Stimulated activated CD4-positive, alpha-beta T cell treated with anti-CD3 and anti-CD28 coated beads, TNF-alpha, amount 100 ng/mL, for 4 hours (primary cell): ENCODE measurements at regions not wholly inside any gene's neighbourhood (a gene's known extent, or its start where the extent isn't known, plus 50 kb on each side); places are given as distances from the start of the nearest gene placed in this dataset.
"Not testable (repeated sequence)": the region's sequence is repeated elsewhere in the genome, so short reads cannot be mapped to it uniquely, and the experiment has no call there.

Experiments used
- DNase-seq, 3 experiments: peaks; one replicate each; pipeline ENCODE4 v3.0.0-alpha.2; 2020; ENCODE audit warnings: low read depth in 3 of 3

DNA sequence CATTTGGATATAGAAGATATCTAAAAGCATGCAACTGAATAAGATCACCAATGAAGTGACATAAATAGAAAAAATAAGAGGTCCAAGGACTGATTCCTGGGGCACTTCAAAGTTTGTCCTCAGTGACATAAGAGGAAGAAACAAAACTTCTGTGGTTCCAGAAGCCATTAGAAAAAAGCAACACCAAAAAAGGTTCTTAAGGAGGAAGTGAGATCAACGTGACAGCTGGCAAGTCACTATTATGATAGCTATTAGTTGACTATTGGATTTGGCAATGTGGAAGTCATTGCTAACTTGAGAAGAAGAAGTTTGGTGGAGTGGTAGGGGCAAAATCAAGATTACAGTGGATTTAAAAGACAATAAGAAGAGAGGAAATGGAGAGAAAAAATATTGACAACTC is 1098.3 kb downstream of the NAALADL2 start:
- no peak for DNase-seq

DNA sequence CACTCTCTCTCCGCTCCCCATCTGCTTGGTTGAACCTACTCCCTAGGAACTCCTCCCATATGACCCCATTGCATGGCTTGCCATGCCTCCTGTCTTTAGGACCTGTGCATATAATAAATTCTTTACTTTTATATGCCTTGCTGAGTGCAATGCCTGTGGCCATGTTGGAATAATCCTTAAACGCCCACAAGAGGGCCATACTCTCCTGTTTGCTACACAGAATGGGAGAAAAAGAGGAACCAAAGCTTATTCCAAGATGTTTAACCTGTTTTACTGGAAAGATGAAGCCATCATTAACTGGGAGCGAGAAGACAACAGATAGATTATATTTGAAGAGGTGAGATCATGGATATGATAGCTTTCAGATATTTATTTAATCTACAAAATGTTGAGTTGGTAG is 1097.8 kb downstream of the NAALADL2 start:
- DNase-seq: no peak

DNA sequence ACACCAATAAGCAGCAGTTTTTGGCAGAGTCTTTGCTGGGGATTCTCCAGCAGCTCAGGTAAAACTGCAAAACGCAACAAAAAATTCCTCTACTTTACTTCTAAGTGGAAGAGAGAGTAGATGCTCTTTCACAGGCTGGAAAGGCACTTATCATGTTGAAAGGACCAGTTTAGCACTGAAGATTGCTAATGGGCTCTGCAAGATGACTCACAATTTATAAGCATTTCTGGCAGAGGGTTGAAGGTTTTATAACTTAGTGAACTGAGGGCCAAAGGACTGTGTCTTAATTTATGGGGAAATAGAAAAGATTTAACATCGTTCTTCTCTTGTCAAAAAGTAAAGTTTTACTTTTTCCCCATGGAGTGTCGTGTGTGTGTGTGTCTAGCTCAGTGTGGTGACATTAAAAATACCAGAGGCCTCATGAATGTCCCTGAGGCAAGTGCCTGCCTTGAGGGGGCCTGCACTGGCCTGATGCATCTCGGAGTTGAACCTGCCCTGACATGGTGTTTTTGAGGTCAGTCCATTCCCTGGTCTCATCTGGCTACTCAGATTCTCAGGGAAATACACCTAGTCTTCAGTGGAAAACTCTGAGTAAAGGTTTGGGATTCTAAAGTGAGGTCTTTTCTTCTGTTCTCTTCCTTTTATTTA is 1092.0 kb downstream of the NAALADL2 start:
- no peak for DNase-seq

DNA sequence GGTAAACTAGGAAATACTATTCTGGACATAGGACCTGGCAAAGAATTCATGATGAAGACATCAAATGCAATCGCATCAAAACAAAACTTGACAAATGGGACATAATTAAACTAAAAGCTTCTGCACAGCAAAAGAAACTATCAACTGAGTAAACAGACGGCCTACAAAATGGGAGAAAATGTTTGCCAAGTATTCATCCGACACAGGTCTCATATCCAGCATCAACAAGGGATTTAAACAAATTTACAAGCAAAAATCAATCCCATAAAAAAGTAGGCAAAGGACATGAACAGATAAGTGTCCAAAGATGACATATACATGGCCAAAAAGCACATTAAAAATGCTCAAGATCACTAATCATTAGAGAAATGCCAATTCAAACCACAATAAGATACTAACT is 1088.9 kb downstream of the NAALADL2 start:
- no peak for DNase-seq

DNA sequence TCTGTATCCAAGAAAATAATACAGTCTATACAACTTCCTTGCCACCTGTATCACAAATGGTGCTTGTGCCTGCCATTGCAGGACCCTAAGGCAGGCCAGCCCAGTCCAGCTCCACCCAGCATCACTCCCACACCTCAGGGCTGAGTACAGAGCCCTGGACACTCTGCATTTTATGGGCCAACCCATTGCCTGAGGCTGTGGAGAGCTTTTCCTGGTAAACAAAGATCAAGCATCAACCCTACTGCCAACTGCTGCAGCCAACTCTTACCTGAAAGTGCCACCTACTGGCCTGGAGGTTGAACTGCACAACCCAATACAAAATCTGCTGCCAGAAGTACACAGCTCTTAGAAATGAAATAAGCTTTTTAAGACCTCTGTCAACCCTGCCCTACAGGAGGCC is 1082.2 kb downstream of the NAALADL2 start:
- no peak for DNase-seq

DNA sequence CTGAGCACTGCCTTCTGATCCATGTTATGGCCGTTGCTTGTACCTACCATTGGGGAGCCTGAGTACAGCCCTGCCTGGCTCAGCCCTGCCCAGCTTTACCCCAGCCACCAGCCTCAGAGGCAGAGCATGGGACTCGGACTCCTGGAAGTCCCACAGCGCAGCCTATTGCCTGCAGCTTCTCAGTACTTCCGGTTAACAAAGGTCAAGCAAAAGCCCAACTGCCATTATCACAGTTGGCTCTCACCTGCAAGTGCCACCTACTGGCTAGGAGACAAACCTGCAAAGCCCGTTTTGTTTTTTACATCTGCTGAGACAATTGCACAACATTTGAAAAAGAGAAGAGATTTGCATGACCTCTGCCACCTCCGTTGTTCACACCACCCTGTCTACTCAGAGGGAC is 1081.7 kb downstream of the NAALADL2 start:
- no peak for DNase-seq

DNA sequence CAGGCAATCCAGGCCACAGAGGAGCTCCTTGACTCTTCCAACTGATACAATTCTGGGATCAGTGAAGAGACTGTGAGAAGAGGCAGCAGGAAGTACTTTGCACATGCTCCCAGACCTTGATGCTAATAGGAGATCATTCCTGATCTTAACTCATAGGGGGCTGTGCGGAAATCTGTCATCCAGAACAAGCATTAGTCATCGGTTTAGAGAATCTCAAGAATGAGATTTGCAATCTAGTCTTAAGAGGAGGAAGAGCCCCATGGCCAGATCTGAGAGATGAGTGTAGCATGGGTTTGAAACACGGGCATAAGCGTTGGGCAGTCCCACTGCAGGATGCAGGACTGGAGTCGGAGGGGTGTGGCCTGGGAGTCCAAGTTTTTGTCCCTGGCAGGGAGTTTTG is 1081.1 kb downstream of the NAALADL2 start:
- DNase-seq: no peak

DNA sequence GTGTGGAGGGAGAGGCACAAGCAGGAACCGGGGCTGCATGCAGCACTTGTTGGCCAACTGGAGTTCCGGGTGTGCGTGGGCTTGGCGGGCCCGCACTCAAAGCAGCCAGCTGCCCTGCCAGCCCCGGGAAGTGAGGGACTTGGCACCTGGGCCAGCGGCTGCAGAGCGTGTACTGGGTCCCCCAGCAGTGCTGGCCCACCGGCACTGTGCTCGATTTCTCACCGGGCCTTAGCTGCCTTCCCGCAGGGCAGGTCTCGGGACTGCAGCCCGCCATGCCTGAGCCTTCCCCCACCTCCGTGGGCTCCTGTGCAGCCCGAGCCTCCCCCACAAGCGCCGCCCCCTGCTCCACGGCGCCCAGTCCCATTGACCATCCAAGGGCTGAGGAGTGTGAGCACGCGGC is 1078.2 kb downstream of the NAALADL2 start:
- DNase-seq: not testable (repeated sequence)

DNA sequence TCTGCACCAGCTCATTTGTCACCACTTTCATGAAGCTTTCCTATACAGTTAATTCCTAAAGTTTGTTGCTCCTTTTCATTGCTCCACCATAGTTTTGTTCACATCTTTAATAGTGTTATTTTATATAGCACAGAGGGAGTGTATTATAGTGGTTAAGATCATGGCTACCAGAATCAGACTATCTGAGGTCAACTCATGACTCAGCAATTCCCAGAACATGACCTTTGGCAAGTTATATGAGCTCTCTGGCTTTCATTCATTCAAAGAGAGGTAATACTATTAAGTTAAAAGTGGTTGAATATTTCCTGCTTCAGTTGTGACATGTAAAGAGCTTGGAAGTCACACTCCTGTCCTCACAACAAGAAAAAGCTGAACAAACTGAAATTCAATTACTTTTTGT is 1073.5 kb downstream of the NAALADL2 start:
- no peak for DNase-seq

DNA sequence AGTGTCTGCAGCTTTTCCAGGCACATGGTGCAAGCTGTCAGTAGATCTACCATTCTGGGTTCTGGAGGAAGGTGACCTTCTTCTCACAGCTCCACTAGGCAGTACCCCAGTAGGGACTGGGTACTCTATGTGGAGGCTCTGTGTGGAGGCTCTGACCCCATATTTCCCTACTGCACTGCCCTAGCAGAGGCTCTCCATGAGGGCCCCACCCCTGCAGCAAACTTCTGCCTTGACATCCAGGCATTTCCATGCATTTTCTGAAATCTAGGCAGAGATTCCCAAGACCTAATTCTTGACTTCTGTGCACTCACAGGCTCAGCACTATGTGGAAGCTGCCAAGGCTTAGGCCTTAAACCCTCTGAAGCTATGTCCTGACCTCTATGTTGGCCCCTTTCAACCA is 1060.0 kb downstream of the NAALADL2 start:
- no peak for DNase-seq

DNA sequence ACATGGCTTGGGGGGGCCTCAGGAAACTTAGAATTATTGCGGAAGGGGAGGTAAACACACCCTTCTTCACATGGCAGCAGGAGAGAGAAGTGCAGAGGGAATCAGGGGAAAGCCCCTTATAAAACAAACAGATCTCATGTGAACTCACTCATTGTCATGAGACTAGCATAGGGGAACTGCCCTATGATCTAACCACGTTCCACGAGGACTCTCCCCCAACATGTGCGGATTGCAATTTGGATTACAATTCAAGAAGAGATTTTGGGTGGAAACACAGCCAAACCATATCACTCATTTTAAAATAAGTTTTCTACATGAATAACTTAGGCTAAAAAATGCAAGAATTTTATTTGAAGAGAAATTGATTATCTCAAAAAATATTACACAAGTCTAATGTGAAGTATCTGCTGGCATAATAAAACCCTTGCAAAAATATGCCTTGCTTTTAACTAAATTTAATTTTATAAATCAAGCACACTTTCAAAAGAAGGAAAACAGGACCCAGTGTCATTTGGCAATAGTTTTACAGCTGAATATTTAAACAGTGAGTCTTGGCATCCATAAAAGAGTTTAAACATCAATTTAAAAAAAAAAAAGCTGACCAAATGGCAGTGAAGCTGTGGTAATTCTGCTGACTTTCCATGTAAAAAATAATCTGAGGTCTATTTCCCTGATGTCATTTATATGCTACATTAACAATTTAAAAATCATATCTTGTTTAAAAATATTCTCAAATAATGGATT is 1057.2 kb downstream of the NAALADL2 start:
- DNase-seq: no peak

DNA sequence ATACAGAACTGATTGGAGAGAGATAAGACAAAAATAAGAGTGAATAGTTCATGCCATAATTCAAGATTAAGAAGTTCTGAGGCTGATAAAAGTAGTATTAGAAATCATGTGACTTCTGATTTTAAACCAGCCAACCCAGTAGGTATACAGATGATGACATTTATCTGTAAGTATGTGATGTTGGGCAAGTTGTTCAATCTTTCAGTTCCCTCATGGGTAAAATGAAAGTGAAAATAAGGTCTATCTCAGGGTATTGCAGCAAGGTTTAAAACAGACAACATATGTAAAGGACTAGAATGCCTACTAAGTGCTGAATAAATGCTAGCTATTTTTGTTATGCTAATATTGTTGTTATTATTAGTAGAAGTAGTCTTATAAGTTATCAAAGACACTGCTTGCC is 1055.7 kb downstream of the NAALADL2 start:
- no peak for DNase-seq

DNA sequence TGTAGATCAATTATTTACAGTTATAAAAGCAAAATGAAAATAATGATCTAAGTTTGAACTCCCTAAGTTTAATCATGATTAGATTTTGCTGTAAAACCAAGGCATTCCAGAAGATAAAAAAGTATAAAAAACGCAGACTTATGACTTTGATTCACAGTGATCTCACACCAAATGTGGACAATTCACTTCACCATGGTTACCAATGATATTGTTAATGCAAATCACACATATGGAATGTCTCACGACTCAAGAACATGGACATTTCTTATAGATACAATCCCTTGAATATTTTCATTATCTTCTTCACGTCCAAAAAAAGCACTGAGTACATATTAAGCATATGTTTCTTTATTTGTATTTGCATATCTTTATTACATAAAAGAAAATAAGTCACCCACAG is 1054.2 kb downstream of the NAALADL2 start:
- no peak for DNase-seq

DNA sequence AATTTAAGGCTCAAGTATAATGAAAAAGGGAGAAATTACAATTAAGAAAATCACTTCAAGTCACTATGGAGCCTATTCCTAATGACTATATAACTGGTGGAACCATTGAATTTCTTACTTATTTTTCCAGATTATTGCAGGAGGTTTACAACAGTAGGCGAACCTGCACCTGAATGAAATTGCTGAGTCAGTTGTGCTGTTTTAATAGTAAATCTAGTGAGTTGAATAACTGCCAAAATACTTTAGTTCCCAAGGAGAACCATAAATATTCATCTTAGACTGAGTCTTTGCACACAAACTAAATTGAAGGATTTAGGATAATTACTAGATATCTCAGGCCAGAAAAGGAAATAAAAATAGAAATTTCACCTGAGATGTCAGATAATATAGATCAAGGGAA is 1052.8 kb downstream of the NAALADL2 start:
- no peak for DNase-seq

DNA sequence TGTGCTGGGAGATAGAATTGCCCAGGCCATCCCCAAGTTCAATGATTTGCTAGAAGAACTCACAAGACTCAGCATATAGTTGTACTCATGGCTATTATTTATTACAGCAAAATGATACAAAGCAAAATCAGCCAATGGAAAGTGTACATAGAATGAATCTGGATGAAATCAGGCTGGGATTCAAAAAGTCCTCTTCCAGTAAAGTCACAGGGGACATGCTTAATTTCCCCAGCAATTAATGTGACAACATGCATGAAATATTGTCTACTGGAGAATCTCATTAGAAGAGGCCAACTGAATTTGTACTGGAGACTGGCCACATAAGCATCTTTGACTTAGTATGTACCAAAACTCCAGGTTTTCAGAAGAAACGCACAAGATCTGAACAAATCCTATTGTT is 1043.1 kb downstream of the NAALADL2 start:
- DNase-seq: no peak

DNA sequence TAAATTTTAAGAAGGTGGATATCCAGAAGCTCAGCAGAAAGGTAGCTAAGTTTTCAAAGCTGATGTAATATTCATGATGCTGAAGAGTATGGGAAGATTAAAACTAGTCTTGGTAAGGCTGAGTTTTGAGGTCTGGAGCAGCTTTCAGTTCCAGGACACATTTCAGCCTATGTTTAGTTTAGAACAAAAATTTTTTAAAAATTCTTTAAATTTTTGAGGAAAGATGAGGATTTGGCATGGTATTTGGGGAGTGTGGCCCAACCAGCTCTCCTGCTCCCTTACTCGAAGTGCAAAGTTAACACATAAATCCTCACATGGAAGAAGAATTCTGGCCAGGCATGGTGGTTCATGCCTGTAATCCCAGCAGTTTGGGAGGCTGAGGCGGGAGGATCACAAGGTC is 1039.1 kb downstream of the NAALADL2 start:
- no peak for DNase-seq

DNA sequence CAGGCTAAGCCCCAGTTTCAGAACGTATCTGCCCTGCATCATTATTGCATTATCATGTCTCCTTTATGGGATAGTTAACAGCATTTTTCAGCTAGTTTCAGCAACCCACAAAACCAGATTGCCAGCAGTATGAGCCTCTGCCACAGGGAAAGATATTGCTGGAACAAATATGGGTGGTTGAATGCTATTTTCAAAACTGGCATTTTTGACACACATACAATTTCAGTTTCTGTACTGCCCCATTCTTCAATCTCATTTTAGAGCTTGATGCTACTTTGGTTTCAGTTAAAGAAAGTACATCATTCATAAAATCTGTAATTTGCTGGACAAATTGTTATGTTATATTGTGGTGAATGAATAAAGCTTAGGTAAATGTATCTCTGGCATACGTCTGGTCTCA is 1037.5 kb downstream of the NAALADL2 start:
- no peak for DNase-seq

DNA sequence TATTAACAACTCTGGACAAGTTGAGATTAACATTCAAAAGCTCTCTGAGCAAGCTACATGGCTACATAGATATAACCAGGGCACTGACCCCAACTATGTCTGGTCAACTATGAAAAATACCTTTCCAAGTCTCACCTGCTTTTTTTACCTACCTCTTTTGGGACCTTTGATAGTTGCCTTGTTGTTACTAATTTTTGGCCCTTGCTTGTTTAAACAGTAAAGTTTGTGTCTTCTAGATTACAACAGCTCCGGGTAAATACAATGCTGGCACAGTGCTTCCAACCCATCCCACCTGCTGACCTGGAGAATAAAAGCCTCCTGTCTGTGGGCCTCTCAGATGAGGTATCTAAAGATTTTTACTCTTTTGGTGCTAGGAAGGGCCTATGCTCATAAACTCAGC is 1036.6 kb downstream of the NAALADL2 start:
- no peak for DNase-seq

DNA sequence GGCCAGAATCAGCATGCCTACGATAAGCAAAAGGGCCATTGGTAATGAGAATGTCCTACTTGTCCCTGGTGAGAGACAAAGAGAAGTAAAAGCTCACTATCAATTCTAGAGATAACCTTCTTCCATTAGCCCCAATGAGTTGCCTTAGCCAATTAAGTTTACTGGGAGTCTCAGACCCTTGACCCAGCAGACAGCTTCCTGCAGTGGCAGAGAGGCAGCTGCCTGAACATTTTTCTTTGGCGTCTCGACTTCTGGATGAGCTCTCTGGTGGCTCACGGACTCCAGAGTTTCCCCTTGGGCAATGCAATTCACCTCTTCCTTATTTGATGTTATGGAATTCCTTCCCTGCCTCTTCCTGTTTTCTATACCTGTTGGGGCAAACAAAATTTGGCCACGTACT is 1034.4 kb downstream of the NAALADL2 start:
- no peak for DNase-seq

DNA sequence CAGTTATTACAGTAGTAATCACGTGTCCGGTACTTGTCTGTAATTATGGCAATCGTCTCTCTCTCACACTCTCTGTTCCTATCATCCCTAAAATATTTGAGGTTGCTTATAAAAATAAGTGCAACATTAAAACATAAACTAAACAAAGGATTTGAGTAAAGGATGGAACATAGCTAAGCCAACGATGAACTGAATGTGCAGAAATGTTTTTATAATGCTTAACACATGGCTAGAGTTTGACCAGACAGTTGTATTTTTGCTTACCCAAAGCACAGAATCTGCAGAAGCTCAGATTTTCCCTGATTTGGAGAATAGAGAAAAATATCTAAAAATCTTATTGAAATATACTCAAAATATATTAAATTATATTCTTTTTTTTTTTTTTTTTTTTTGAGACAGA is 1030.9 kb downstream of the NAALADL2 start:
- no peak for DNase-seq

DNA sequence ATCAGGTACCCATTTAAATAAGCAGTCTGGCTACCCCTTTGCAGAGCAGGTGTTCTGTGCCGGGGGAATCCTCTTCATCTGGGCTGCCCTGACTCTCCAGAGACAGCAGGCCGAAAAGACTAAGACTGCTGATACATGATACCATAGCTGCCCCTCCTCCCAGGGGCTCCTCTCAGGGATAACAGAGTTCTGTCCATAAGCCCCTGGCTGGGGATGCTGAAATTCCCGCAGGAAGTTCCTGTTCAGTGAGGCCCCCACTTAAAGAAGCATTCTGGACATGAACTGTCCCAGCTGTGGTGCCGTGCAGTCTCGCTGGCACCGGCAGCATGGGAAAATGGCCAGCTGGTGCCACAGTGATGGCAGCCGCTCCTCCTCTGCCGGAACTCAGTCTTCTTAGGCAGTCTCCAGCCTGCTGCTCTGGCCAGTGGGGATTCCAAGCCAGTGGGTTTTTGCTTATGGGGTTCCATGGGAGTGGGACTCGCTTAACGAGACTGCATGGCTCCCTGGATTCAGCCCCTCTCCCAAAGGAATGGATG is 1026.2 kb downstream of the NAALADL2 start:
- DNase-seq: no peak

DNA sequence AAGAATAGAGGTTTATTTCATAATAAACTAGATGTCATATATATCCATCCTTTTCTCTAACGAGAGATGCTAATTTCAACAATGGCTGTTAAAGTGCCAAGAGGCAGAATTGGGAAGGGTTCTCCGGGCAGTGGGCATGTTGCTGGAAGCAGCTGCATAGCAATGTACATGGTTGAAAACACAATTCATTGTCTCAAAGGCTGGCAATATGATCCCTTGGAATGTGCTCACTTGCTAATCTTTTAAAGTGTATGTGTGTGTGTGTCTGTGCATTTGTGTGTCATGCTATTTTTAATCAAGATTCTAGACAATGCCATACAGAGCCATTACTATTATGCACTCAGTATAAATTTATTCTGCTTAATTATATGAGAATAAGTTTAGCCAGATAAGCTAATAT is 1020.3 kb downstream of the NAALADL2 start:
- DNase-seq: no peak

DNA sequence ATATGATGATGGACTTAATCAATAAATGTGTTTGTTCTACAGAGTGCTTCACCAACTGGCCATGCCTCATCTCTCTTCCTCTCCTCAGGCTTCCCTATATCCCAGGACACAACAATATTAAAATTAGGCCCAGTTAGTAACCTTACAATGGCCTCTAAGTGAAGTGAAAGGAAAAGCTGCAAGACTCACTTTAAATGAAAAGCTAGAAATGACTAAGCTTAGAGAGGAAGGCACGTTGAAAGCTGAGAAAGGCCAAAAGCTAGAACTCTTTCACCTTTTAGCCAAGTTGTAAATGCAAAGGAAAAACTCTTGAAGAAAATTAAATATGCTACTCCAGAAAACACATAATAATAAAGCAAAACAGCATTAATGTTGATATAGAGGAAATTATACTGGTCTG is 1010.3 kb downstream of the NAALADL2 start:
- DNase-seq: no peak

DNA sequence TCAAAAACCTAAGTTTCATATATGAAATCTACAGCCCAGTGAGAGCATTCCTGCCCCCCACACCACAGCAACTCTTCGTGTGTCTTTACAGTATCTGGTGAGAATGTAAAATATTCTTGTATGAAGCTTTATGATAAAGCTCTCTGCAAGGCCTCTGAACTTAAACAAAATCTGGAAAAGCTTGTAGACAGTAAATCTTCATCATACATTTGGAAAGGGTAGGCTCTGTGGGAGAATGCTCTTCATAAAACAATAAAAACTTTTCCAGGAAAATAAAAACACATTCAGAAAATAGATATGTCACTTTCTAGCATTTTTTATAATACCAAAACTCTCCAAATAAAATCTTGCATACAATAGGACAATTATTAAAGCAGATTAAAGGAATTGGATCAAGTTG is 1009.5 kb downstream of the NAALADL2 start:
- DNase-seq: no peak
